NCI-H2171 (cell line): ENCODE measurements at regions not wholly inside any gene's neighbourhood (a gene's known extent, or its start where the extent isn't known, plus 50 kb on each side); places are given as distances from the start of the nearest gene placed in this dataset.

ENCODE experiments used
- DNase-seq: peaks from one replicate; lab custom pipeline; 2025; lab: John Stamatoyannopoulos, UW

GRCh38 chr4:37073226-37073840 is 171.2 kb upstream of the NWD2 start:
- no peak for DNase-seq

- no peak for DNase-seq
These were observed 161.6 kb upstream of the NWD2 start for GRCh38 chr4:37082912-37083311.

GRCh38 chr4:37095925-37096324 is 148.6 kb upstream of the NWD2 start:
- no peak for DNase-seq

- DNase-seq = no peak
These were observed 143.4 kb upstream of the NWD2 start for GRCh38 chr4:37101182-37101581.

GRCh38 chr4:37101686-37102085 is 142.9 kb upstream of the NWD2 start:
- no peak for DNase-seq

- DNase-seq = no peak
These were observed 134.8 kb upstream of the NWD2 start for GRCh38 chr4:37109756-37110155.

- no peak for DNase-seq
These were observed 119.7 kb upstream of the NWD2 start for GRCh38 chr4:37124800-37125199.

- no peak for DNase-seq
These were observed 118.5 kb upstream of the NWD2 start for GRCh38 chr4:37126051-37126450.

GRCh38 chr4:37130465-37130864 is 114.1 kb upstream of the NWD2 start:
- no peak for DNase-seq

GRCh38 chr4:37132351-37132974 is 112.1 kb upstream of the NWD2 start:
- no peak for DNase-seq

GRCh38 chr4:37132975-37133360 is 111.6 kb upstream of the NWD2 start:
- no peak for DNase-seq

- DNase-seq = no peak
These were observed 106.4 kb upstream of the NWD2 start for GRCh38 chr4:37138019-37138653.

- DNase-seq = no peak
These were observed 105.8 kb upstream of the NWD2 start for GRCh38 chr4:37138789-37139188.

- DNase-seq = no peak
These were observed 104.6 kb upstream of the NWD2 start for GRCh38 chr4:37139987-37140386.

- DNase-seq = no peak
These were observed 98.3 kb upstream of the NWD2 start for GRCh38 chr4:37146260-37146659.

GRCh38 chr4:37157476-37158167 is 86.9 kb upstream of the NWD2 start:
- DNase-seq = no peak

GRCh38 chr4:37160653-37161052 is 83.9 kb upstream of the NWD2 start:
- DNase-seq = no peak

- DNase-seq = no peak
These were observed 78.7 kb upstream of the NWD2 start for GRCh38 chr4:37165844-37166243.

GRCh38 chr4:37169956-37170355 is 74.6 kb upstream of the NWD2 start:
- no peak for DNase-seq

GRCh38 chr4:37188100-37188499 is 56.4 kb upstream of the NWD2 start:
- DNase-seq = no peak
